ENCODE measurements at regions not wholly inside any gene's neighbourhood (a gene's known extent, or its start where the extent isn't known, plus 50 kb on each side); places are given as distances from the start of the nearest gene placed in this dataset.

- no peak for TF ChIP-seq CTCF (optimal IDR thresholded peaks at IDR 0.05 in 1 of 3, IDR thresholded peaks at IDR 0.05 in 1 of 3, conservative IDR thresholded peaks at IDR 0.05 in 1 of 3; ENCODE audit: extremely low read depth in 1 of 3, insufficient read depth in 2 of 3, low read length in 3 of 3)
- no peak for TF ChIP-seq EZH2 (IDR thresholded peaks at IDR 0.05; ENCODE audit: low read length)
Measured at GRCh38 chr9:89951675-89952074, 346.9 kb downstream of the GADD45G start.

All from keratinocyte (primary cell).